ENCODE measurements at regions not wholly inside any gene's neighbourhood (a gene's known extent, or its start where the extent isn't known, plus 50 kb on each side); places are given as distances from the start of the nearest gene placed in this dataset.

DNA sequence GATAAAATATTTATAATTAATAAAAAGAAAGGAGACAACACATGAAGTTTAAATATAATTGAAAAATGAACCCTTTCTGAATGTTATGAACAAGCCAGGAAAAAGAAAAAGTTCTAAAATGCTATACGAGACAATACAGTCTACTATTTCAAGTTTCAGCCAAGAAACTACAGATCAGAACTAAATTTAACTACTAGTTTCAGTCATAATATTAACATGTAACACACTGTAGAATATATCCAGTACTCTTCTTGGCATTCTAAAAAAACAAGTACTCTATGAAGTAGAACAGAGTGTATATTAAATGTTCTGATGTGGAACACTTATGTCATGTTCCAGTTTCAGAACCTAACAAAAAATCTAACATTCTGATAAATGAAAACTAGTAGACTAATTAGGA lies 679.7 kb downstream of the FAT4 start:
- intact Hi-C loops (cut with micrococcal nuclease; ENCODE audit: unreplicated experiment) = no loop called here
- WGBS (ENCODE audit: low lambda C conversion rate) = 0% methylated on average over 1 of the region's 1 CpG
- ChIA-PET POLR2A (no interaction called here), CTCF (ENCODE audit: low intra/inter-chr PET ratio, low total read pairs) (no interaction called here)
- no peak overlapping the region for H3K9ac ChIP-seq (ENCODE audit: insufficient read depth, low read depth, low read length)
- DNase-seq (ENCODE audit: low spot score) = no peak
- no peak for FAIRE-seq
- H3K27ac ChIP-seq (ENCODE audit: extremely low read length, insufficient read depth, low read length) = no peak overlapping the region
- no peaks in the 10 kb centered on the region for H3K4me1 ChIP-seq (ENCODE audit: insufficient read depth, low read length)
- no peaks in the 10 kb centered on the region for H3K79me2 ChIP-seq (ENCODE audit: insufficient read depth, low read length)
- H3K9me3 ChIP-seq (ENCODE audit: low read length) = no peaks in the 10 kb centered on the region
- H3K4me3 ChIP-seq (replicated peaks in 1 of 3; ENCODE audit: insufficient read depth in 1 of 3, low read depth in 2 of 3, low read length in 3 of 3) = no peak overlapping the region
- H2AFZ ChIP-seq (ENCODE audit: low read length) = no peak overlapping the region
- H3K4me2 ChIP-seq (ENCODE audit: low read depth, low read length) = no peak overlapping the region
- no peaks in the 10 kb centered on the region for H4K20me1 ChIP-seq (ENCODE audit: insufficient read depth, low read length)
- no TSS peak for BruUV-seq (replicated peaks)
- ATAC-seq = no peak
- no peaks in the 10 kb centered on the region for H3K36me3 ChIP-seq (replicated peaks in 1 of 2; ENCODE audit: control insufficient read depth in 1 of 2, insufficient read depth in 2 of 2, low read length in 2 of 2)
- in situ Hi-C loops (cut with HindIII; ENCODE audit: extremely low pct_ligation_motif_present, low pct_unique_long_range_greater_than_20kb) = no loop called here
- no peaks in the 10 kb centered on the region for H3K27me3 ChIP-seq (ENCODE audit: control insufficient read depth in 1 of 2, insufficient read depth in 2 of 2, low read length in 2 of 2)
- TF ChIP-seq ZNF782 (CRISPR knock-in tag; IDR thresholded peaks at IDR 0.05; ENCODE audit: borderline replicate concordance) (no peak), PAF1 (CRISPR knock-in tag; IDR thresholded peaks at IDR 0.05) (no peak), AHDC1 (CRISPR knock-in tag; IDR thresholded peaks at IDR 0.05; ENCODE audit: borderline replicate concordance) (no peak), PLSCR1 (CRISPR knock-in tag; IDR thresholded peaks at IDR 0.05; ENCODE audit: borderline replicate concordance) (no peak), SP140L (CRISPR knock-in tag; IDR thresholded peaks at IDR 0.05; ENCODE audit: borderline replicate concordance) (no peak), NKX3-1 (CRISPR knock-in tag; IDR thresholded peaks at IDR 0.05) (no peak), ZNF296 (CRISPR knock-in tag; conservative IDR thresholded peaks at IDR 0.05) (no peak), ZNF703 (CRISPR knock-in tag; IDR thresholded peaks at IDR 0.05; ENCODE audit: borderline replicate concordance) (no peak), ZNF598 (CRISPR knock-in tag; IDR thresholded peaks at IDR 0.05; ENCODE audit: borderline replicate concordance) (no peak), ZBTB21 (CRISPR knock-in tag; IDR thresholded peaks at IDR 0.05) (no peak), AHR (CRISPR knock-in tag; IDR thresholded peaks at IDR 0.05) (no peak), ZZZ3 (CRISPR knock-in tag; IDR thresholded peaks at IDR 0.05; ENCODE audit: borderline replicate concordance) (no peak), ZNF235 (CRISPR knock-in tag; IDR thresholded peaks at IDR 0.05; ENCODE audit: borderline replicate concordance) (no peak), ZNF576 (CRISPR knock-in tag; IDR thresholded peaks at IDR 0.05) (no peak)
- TF ChIP-seq, protein P1, sequence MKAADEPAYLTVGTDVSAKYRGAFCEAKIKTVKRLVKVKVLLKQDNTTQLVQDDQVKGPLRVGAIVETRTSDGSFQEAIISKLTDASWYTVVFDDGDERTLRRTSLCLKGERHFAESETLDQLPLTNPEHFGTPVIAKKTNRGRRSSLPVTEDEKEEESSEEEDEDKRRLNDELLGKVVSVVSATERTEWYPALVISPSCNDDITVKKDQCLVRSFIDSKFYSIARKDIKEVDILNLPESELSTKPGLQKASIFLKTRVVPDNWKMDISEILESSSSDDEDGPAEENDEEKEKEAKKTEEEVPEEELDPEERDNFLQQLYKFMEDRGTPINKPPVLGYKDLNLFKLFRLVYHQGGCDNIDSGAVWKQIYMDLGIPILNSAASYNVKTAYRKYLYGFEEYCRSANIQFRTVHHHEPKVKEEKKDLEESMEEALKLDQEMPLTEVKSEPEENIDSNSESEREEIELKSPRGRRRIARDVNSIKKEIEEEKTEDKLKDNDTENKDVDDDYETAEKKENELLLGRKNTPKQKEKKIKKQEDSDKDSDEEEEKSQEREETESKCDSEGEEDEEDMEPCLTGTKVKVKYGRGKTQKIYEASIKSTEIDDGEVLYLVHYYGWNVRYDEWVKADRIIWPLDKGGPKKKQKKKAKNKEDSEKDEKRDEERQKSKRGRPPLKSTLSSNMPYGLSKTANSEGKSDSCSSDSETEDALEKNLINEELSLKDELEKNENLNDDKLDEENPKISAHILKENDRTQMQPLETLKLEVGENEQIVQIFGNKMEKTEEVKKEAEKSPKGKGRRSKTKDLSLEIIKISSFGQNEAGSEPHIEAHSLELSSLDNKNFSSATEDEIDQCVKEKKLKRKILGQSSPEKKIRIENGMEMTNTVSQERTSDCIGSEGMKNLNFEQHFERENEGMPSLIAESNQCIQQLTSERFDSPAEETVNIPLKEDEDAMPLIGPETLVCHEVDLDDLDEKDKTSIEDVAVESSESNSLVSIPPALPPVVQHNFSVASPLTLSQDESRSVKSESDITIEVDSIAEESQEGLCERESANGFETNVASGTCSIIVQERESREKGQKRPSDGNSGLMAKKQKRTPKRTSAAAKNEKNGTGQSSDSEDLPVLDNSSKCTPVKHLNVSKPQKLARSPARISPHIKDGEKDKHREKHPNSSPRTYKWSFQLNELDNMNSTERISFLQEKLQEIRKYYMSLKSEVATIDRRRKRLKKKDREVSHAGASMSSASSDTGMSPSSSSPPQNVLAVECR (CRISPR knock-in tag; IDR thresholded peaks at IDR 0.05; ENCODE audit: borderline replicate concordance) = no peak
